SK-N-MC (cell line): ENCODE measurements at regions not wholly inside any gene's neighbourhood (a gene's known extent, or its start where the extent isn't known, plus 50 kb on each side); places are given as distances from the start of the nearest gene placed in this dataset.

Experiments used
- EZH2 ChIP-seq: fragments of 200-600 bp; sonication (generic); IDR thresholded peaks from one replicate; pipeline ENCODE4 v1.6.1; 2017; ENCODE audit warnings: antibody characterized with exemption
- FOXP2 ChIP-seq: optimal IDR thresholded peaks from 2 replicates; pipeline ENCODE3; 2011; ENCODE audit warnings: mild to moderate bottlenecking, moderate library complexity; ENCODE audit not compliant: insufficient read depth; ENCODE audit errors: extremely low read length, control extremely low read depth
- POLR2AphosphoS5 ChIP-seq: IDR thresholded peaks from 2 replicates; pipeline ENCODE4 v1.6.1; 2012; ENCODE audit warnings: mild to moderate bottlenecking, low read depth, low read length, borderline replicate concordance

DNA sequence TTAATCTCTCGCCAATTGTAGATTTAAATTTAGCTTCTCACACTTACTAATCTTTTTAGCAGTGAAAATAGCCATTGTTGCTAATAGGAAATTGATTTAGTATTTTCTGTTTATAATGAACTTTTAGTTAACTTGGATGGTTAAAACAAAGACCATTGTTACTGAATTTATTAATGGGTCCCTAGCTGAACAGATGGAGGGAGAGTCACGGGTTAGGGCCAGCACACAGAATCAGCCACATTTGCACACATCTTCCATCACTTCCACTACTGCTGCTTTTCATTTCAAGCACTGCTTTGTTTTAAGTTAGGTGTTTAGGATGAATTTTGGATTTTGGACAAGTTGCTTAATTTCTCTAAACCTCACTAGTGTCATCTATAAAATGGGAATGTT is 125.9 kb upstream of the ADAMTSL1 start:
- TF ChIP-seq POLR2AphosphoS5 (no peak), EZH2 (no peak), FOXP2 (no peak)
